IMR-90 (cell line): ENCODE measurements at regions not wholly inside any gene's neighbourhood (a gene's known extent, or its start where the extent isn't known, plus 50 kb on each side); places are given as distances from the start of the nearest gene placed in this dataset.

Experiments used
- ATAC-seq: fragments of 200-7000 bp; cut with Tn5 transposase; 2 replicates; pipeline ENCODE4 v1.9.1; 2020; ENCODE audit warnings: low read depth, mild to moderate bottlenecking, moderate library complexity
- BruUV-seq: library from RNA; stranded (reverse); fragments of 400-500 nt; replicated peaks from 2 replicates; lab custom pipeline; 2021; lab: Mats Ljungman, UMichigan
- CTCF ChIA-PET: fragments of 300-600 bp; formaldehyde crosslinking; extraction: SDS; loops from one replicate; lab custom pipeline; 2021; ENCODE audit warnings: antibody characterized with exemption; lab: Yijun Ruan, JAX
- POLR2A ChIA-PET: fragments of 300-600 bp; sonication (Branson Sonifier 250); formaldehyde crosslinking; loops from one replicate; lab custom pipeline; 2022; ENCODE audit warnings: antibody characterized with exemption; ENCODE audit not compliant: unreplicated experiment; lab: Charles Lee
- DNase-seq: peaks from one replicate; pipeline ENCODE4 v3.0.0; 2013
- H2AFZ ChIP-seq: replicated peaks from 2 replicates; pipeline ENCODE3; 2013; ENCODE audit warnings: low read length, mild to moderate bottlenecking; ENCODE audit not compliant: poor library complexity
- H2AK5ac ChIP-seq: 2 replicates; pipeline ENCODE4 v1.6.1; 2013; ENCODE audit warnings: low read depth, low read length, inconsistent platforms
- H2AK9ac ChIP-seq: replicated peaks from 2 replicates; pipeline ENCODE3; 2013; ENCODE audit warnings: mild to moderate bottlenecking, low read depth, low read length, moderate library complexity; ENCODE audit not compliant: poor library complexity
- H2BK120ac ChIP-seq: 2 replicates; pipeline ENCODE4 v1.6.1; 2013; ENCODE audit warnings: low read depth, low read length, inconsistent platforms
- H2BK15ac ChIP-seq: 3 replicates; pipeline ENCODE4 v1.6.1; 2013; ENCODE audit warnings: low read depth, low read length, inconsistent platforms
- H2BK20ac ChIP-seq: 2 replicates; pipeline ENCODE4 v1.6.1; 2013; ENCODE audit warnings: low read depth, mild to moderate bottlenecking, inconsistent platforms, low read length, moderate library complexity
- H2BK5ac ChIP-seq: 2 replicates; pipeline ENCODE4 v1.6.1; 2013; ENCODE audit warnings: mild to moderate bottlenecking, low read depth, low read length, inconsistent platforms; ENCODE audit not compliant: poor library complexity, severe bottlenecking
- H3K14ac ChIP-seq: replicated peaks from 2 replicates; pipeline ENCODE4 v1.6.1; 2013; ENCODE audit warnings: low read depth, low read length, inconsistent platforms
- H3K18ac ChIP-seq: 2 replicates; pipeline ENCODE4 v1.6.1; 2013; ENCODE audit warnings: low read depth, low read length, control low read depth
- H3K23ac ChIP-seq: 2 replicates; pipeline ENCODE4 v1.6.1; 2013; ENCODE audit warnings: low read depth, low read length, inconsistent platforms
- H3K27ac ChIP-seq: 2 replicates; pipeline ENCODE4 v1.5.1; 2013; ENCODE audit warnings: mild to moderate bottlenecking, control low read depth, low read length; ENCODE audit not compliant: insufficient read depth
- H3K27me3 ChIP-seq: 2 replicates; pipeline ENCODE4 v1.6.1; 2013; ENCODE audit warnings: low read length; ENCODE audit not compliant: control insufficient read depth, insufficient read depth
- H3K36me3 ChIP-seq: 2 replicates; pipeline ENCODE4 v1.6.1; 2013; ENCODE audit warnings: low read length, mixed read lengths; ENCODE audit not compliant: control insufficient read depth, insufficient read depth
- H3K4ac ChIP-seq: 2 replicates; pipeline ENCODE4 v1.6.1; 2013; ENCODE audit warnings: low read depth, low read length, inconsistent platforms
- H3K4me1 ChIP-seq: 2 replicates; pipeline ENCODE4 v1.6.1; 2013; ENCODE audit warnings: low read length, mixed read lengths; ENCODE audit not compliant: control insufficient read depth, insufficient read depth
- H3K4me2 ChIP-seq: 2 replicates; pipeline ENCODE4 v1.6.1; 2013; ENCODE audit warnings: low read depth, mild to moderate bottlenecking, control low read depth, low read length, moderate library complexity
- H3K4me3 ChIP-seq: 2 replicates; pipeline ENCODE4 v1.5.1; 2013; ENCODE audit warnings: low read depth, mild to moderate bottlenecking, control low read depth, low read length, moderate library complexity; ENCODE audit not compliant: insufficient read depth
- H3K56ac ChIP-seq: 2 replicates; pipeline ENCODE4 v1.6.1; 2013; ENCODE audit warnings: low read length, inconsistent platforms; ENCODE audit not compliant: insufficient read depth; ENCODE audit errors: extremely low read depth
- H3K79me1 ChIP-seq, 2 experiments: 2 replicates each; pipeline ENCODE4 v1.6.1; 2013; ENCODE audit warnings: low read length in 2 of 2, inconsistent platforms in 1 of 2, low read depth in 1 of 2
- H3K9ac ChIP-seq: 2 replicates; pipeline ENCODE4 v1.6.1; 2013; ENCODE audit warnings: low read depth, low read length, control low read depth
- H3K9me1 ChIP-seq: 2 replicates; pipeline ENCODE4 v1.6.1; 2013; ENCODE audit warnings: low read length, inconsistent platforms; ENCODE audit not compliant: insufficient read depth
- H3K9me3 ChIP-seq: 2 replicates; pipeline ENCODE4 v1.6.1; 2013; ENCODE audit warnings: low read length; ENCODE audit not compliant: control insufficient read depth, insufficient read depth
- H4K20me1 ChIP-seq: 2 replicates; pipeline ENCODE4 v1.6.1; 2013; ENCODE audit warnings: low read length, inconsistent platforms; ENCODE audit not compliant: insufficient read depth
- H4K5ac ChIP-seq: 2 replicates; pipeline ENCODE4 v1.6.1; 2013; ENCODE audit warnings: mild to moderate bottlenecking, low read depth, low read length, control low read depth
- H4K8ac ChIP-seq, 2 experiments: 2 replicates each; pipeline ENCODE4 v1.6.1; 2013; ENCODE audit warnings: low read depth in 2 of 2, low read length in 2 of 2, control low read depth in 1 of 2, inconsistent platforms in 1 of 2
- H4K91ac ChIP-seq: 2 replicates; pipeline ENCODE4 v1.6.1; 2013; ENCODE audit warnings: low read depth, low read length, inconsistent platforms; ENCODE audit not compliant: insufficient read depth
- BHLHE40 ChIP-seq: fragments of 150-350 bp; IDR thresholded peaks from 2 replicates; pipeline ENCODE4 v1.6.1; 2016; ENCODE audit warnings: mild to moderate bottlenecking, low read depth, low read length
- CEBPB ChIP-seq: IDR thresholded peaks from 2 replicates; pipeline ENCODE4 v1.6.1; 2012; ENCODE audit warnings: low read depth, low read length, improper control_type of control experiment
- CHD1 ChIP-seq: IDR thresholded peaks from 2 replicates; pipeline ENCODE4 v1.6.1; 2012; ENCODE audit warnings: low read depth, low read length, improper control_type of control experiment
- FOS ChIP-seq: fragments of 150-350 bp; IDR thresholded peaks from 2 replicates; pipeline ENCODE4 v1.6.1; 2016; ENCODE audit warnings: low read depth, low read length
- MAFK ChIP-seq: IDR thresholded peaks from 2 replicates; pipeline ENCODE4 v1.6.1; 2012; ENCODE audit warnings: low read depth, low read length, improper control_type of control experiment
- MAZ ChIP-seq: IDR thresholded peaks from 2 replicates; pipeline ENCODE4 v1.6.1; 2012; ENCODE audit warnings: low read depth, mild to moderate bottlenecking, low read length, improper control_type of control experiment, moderate library complexity, borderline replicate concordance
- MXI1 ChIP-seq: IDR thresholded peaks from 2 replicates; pipeline ENCODE4 v1.6.1; 2012; ENCODE audit warnings: low read depth, mild to moderate bottlenecking, low read length, moderate library complexity, borderline replicate concordance
- NFE2L2 ChIP-seq: fragments of 150-350 bp; IDR thresholded peaks from 2 replicates; pipeline ENCODE4 v1.6.1; 2016; ENCODE audit warnings: low read depth, mild to moderate bottlenecking, low read length
- RAD21 ChIP-seq: IDR thresholded peaks from 2 replicates; pipeline ENCODE4 v1.6.1; 2012; ENCODE audit warnings: low read length, improper control_type of control experiment
- RFX5 ChIP-seq: IDR thresholded peaks from 2 replicates; pipeline ENCODE4 v1.8.0; 2012; ENCODE audit warnings: low read depth, mild to moderate bottlenecking, low read length, moderate library complexity
- SMC3 ChIP-seq: fragments of 150-350 bp; IDR thresholded peaks from 2 replicates; pipeline ENCODE4 v1.6.1; 2016; ENCODE audit warnings: low read depth, mild to moderate bottlenecking, antibody characterized with exemption, low read length, moderate library complexity
- WGBS, 2 experiments: methylation state at CpG; one replicate each; pipeline versions ENCODE4 v1.1.5 to v1.1.7; 2013; ENCODE audit warnings: missing lambda C conversion rate in 2 of 2; ENCODE audit not compliant: insufficient read length in 1 of 2; ENCODE audit errors: extremely low coverage in 2 of 2; 5-methylcytosine and 5-hydroxymethylcytosine counted together
- dilution Hi-C: fragments of 300-500 bp; cut with HindIII; formaldehyde crosslinking; loops from one replicate; pipeline ENCODE4 v1.14.3; 2018; ENCODE audit warnings: low sequenced_read_pairs; ENCODE audit not compliant: unreplicated experiment
- in situ Hi-C: fragments of 300-500 bp; cut with MboI; formaldehyde crosslinking; loops from 3 replicates; pipeline ENCODE4 v1.14.3; 2019; ENCODE audit warnings: low sequenced_read_pairs, inconsistent platforms, mixed read lengths
- intact Hi-C: fragments of 100-400 bp; cut with micrococcal nuclease; formaldehyde crosslinking; loops from 2 replicates; pipeline ENCODE4 v1.10.0; 2022
- TF ChIP-seq, protein P1 (sequence below): conservative IDR thresholded peaks from 2 replicates; pipeline ENCODE4 v1.5.1; 2012; ENCODE audit warnings: mild to moderate bottlenecking, low read depth, low read length, improper control_type of control experiment
- TF ChIP-seq, protein P2 (sequence below): fragments of 150-350 bp; IDR thresholded peaks from 2 replicates; pipeline ENCODE4 v1.6.1; 2017; ENCODE audit warnings: mild to moderate bottlenecking, antibody characterized with exemption, low read length, low read depth
- TF ChIP-seq, protein P3 (sequence below): fragments of 150-350 bp; IDR thresholded peaks from 2 replicates; pipeline ENCODE4 v1.6.1; 2016; ENCODE audit warnings: low read depth, mild to moderate bottlenecking, low read length, moderate library complexity, borderline replicate concordance

DNA sequence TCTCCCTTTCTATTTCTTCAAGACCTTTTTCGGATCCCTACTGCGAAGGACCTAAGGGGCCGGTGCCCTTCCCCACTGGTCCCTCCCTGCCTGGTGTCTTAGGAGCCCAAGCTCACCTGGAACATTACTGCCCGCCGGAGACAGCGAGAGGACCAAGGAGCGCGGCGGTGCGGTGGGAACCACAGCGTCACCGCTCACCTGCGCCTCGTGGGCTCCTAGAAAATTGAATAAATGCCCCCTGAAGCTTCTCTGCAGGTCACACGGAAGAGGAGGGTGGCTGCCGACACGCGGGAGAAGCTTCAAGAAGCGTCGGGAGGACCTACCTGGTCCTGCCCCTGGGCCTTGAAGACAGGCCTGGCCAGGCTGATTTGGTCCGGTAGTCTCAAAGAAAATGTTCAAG lies 65.2 kb downstream of the PPIAL4A start:
- in situ Hi-C loops: no loop called here
- Histone ChIP-seq H3K9me1 (no peaks in the 10 kb centered on the region), H3K79me1 (no peaks in the 10 kb centered on the region), H2AK5ac (no peak overlapping the region), H4K91ac (no peak overlapping the region), H2BK15ac (no peak overlapping the region), H2AFZ (no peak overlapping the region), H4K5ac (no peak overlapping the region), H3K4me2 (no peak overlapping the region), H3K18ac (no peak overlapping the region), H3K36me3 (no peaks in the 10 kb centered on the region), H3K14ac (no peak overlapping the region), H3K4me3 (no peak overlapping the region), H2BK20ac (no peak overlapping the region), H4K20me1 (no peaks in the 10 kb centered on the region), H2BK5ac (no peak overlapping the region), H2BK120ac (no peak overlapping the region), H3K27me3 (peaks cover 8% of the 10 kb centered on the region), H2AK9ac (no peak overlapping the region), H4K8ac (no peak overlapping the region), H3K9ac (no peak overlapping the region), H3K56ac (no peak overlapping the region), H3K23ac (no peak overlapping the region), H3K4ac (no peak overlapping the region), H3K4me1 (no peaks in the 10 kb centered on the region), H3K9me3 (no peaks in the 10 kb centered on the region), H3K27ac (no peak overlapping the region)
- 21% methylated on average over 13 of the region's 21 CpGs; no CpG with 5 or more reads in 1 of the 2 experiments for WGBS, 2 experiments
- DNase-seq: no peak
- dilution Hi-C loops: no loop called here
- POLR2A ChIA-PET: no interaction called here
- CTCF ChIA-PET: no interaction called here
- no peak for ATAC-seq
- no TSS peak for BruUV-seq
- TF ChIP-seq MXI1: no peak
- no peak for TF ChIP-seq MAZ
- TF ChIP-seq, protein P1, sequence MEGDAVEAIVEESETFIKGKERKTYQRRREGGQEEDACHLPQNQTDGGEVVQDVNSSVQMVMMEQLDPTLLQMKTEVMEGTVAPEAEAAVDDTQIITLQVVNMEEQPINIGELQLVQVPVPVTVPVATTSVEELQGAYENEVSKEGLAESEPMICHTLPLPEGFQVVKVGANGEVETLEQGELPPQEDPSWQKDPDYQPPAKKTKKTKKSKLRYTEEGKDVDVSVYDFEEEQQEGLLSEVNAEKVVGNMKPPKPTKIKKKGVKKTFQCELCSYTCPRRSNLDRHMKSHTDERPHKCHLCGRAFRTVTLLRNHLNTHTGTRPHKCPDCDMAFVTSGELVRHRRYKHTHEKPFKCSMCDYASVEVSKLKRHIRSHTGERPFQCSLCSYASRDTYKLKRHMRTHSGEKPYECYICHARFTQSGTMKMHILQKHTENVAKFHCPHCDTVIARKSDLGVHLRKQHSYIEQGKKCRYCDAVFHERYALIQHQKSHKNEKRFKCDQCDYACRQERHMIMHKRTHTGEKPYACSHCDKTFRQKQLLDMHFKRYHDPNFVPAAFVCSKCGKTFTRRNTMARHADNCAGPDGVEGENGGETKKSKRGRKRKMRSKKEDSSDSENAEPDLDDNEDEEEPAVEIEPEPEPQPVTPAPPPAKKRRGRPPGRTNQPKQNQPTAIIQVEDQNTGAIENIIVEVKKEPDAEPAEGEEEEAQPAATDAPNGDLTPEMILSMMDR: no peak
- TF ChIP-seq FOS: no peak
- TF ChIP-seq, protein P2, sequence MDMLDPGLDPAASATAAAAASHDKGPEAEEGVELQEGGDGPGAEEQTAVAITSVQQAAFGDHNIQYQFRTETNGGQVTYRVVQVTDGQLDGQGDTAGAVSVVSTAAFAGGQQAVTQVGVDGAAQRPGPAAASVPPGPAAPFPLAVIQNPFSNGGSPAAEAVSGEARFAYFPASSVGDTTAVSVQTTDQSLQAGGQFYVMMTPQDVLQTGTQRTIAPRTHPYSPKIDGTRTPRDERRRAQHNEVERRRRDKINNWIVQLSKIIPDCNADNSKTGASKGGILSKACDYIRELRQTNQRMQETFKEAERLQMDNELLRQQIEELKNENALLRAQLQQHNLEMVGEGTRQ: no peak
- no peak for TF ChIP-seq RFX5
- no peak for TF ChIP-seq BHLHE40
- TF ChIP-seq, protein P3, sequence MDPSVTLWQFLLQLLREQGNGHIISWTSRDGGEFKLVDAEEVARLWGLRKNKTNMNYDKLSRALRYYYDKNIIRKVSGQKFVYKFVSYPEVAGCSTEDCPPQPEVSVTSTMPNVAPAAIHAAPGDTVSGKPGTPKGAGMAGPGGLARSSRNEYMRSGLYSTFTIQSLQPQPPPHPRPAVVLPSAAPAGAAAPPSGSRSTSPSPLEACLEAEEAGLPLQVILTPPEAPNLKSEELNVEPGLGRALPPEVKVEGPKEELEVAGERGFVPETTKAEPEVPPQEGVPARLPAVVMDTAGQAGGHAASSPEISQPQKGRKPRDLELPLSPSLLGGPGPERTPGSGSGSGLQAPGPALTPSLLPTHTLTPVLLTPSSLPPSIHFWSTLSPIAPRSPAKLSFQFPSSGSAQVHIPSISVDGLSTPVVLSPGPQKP: no peak
- TF ChIP-seq SMC3: no peak
- TF ChIP-seq CHD1: no peak
- no peak for TF ChIP-seq NFE2L2
- TF ChIP-seq CEBPB: no peak
- TF ChIP-seq MAFK: no peak
- no peak for TF ChIP-seq RAD21
- intact Hi-C loops: no loop called here
